Stimulated activated effector memory CD8-positive, alpha-beta T cell treated with anti-CD3 and anti-CD28 coated beads, Interleukin-12 subunit alpha, Interleukin-12 subunit beta, amount 100 ng/mL, for 72 hours (primary cell): ENCODE measurements at regions not wholly inside any gene's neighbourhood (a gene's known extent, or its start where the extent isn't known, plus 50 kb on each side); places are given as distances from the start of the nearest gene placed in this dataset.

Experiments
- ATAC-seq: fragments of 150-1000 bp; cut with Tn5 transposase; 2 replicates; pipeline ENCODE4 v1.10.0; 2021
- DNase-seq, 2 donors: peaks; one replicate each; pipeline ENCODE4 v3.0.0; 2021 to 2022; ENCODE audit warnings: low spot score in 2 of 2
- H3K27ac Mint-ChIP-seq: one replicate; pipeline ENCODE4 v1.8.0; 2022; ENCODE audit warnings: mild to moderate bottlenecking, mixed read lengths
- H3K36me3 Mint-ChIP-seq: one replicate; pipeline ENCODE4 v1.8.0; 2022; ENCODE audit warnings: mild to moderate bottlenecking, mixed read lengths
- H3K4me1 Mint-ChIP-seq: one replicate; pipeline ENCODE4 v1.8.0; 2022; ENCODE audit warnings: mixed read lengths
- H3K4me3 Mint-ChIP-seq: one replicate; pipeline ENCODE4 v1.8.0; 2022; ENCODE audit warnings: mild to moderate bottlenecking, mixed read lengths
- H3K9me3 Mint-ChIP-seq: one replicate; pipeline ENCODE4 v1.8.0; 2022; ENCODE audit warnings: mixed read lengths

DNA sequence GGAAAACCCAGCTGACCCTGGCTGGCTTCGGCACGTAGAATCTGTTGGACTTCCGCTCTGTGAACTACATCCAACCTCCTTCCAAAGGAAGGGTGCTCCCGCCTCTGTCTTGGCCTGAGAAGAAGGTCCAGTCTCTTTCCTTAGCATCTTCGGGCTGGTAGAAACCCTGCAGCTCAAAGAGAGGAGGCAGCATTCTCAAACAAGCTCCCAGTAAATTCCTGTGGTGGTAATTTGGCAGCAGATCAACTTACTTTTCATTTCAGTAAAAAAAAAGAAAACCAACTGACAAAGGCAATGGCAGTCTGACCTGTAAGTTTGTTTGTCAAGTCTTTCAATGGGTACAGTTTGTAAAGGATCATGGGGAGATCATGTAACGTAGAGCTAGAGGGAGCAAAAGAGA is 176.7 kb downstream of the MED10 start:
- Mint-ChIP-seq H3K4me1 (peaks cover 6% of the 10 kb centered on the region), H3K9me3 (no peaks in the 10 kb centered on the region), H3K27ac (no peak overlapping the region), H3K36me3 (no peaks in the 10 kb centered on the region), H3K4me3 (no peak overlapping the region)
- DNase-seq (no peak), ATAC-seq (no peak)

- H3K27ac Mint-ChIP-seq, result no peak overlapping the region
- no peak for DNase-seq
- H3K4me1 Mint-ChIP-seq, result peaks cover 6% of the 10 kb centered on the region
- no peaks in the 10 kb centered on the region for H3K9me3 Mint-ChIP-seq
- H3K36me3 Mint-ChIP-seq, result no peaks in the 10 kb centered on the region
- H3K4me3 Mint-ChIP-seq, result no peak overlapping the region
- ATAC-seq, result no peak
These were observed 179.8 kb downstream of the MED10 start for GRCh38 chr5:6198531-6198930.

- no peak for DNase-seq
- Mint-ChIP-seq H3K9me3 (no peaks in the 10 kb centered on the region), H3K4me3 (no peak overlapping the region), H3K4me1 (peaks cover 6% of the 10 kb centered on the region), H3K27ac (no peak overlapping the region), H3K36me3 (no peaks in the 10 kb centered on the region)
- ATAC-seq, result no peak
These were observed 180.9 kb downstream of the MED10 start for GRCh38 chr5:6197427-6197826.

DNA sequence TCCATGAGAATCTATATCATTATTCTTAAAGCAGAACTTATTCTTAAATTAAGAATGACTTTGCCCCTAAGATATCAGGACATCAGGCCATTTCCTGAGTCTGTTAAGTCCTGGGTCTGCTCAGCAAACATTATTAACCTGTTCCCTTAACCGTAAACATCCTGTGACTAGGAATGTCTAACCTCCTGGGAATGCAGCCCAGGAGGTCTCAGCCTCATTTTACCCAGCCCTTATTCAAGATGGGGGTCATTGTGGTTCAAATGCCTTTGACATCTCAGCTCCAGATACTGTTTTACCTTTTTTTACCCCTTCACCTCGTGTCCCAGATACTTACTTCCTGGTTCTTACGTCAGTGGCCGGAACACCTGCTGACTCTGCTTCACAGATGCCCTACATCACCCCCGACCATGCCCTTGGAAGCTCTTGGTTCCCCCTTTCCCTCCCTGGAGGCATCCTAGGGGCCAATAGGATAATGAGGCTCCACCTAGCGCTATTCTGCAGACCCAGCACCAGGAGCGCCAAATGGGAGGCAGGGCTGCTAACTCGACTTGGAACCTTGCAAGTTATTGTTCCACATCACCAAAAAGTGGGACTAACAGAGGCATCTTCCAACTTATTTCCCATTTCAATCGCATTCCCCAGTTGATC is 182.5 kb downstream of the MED10 start:
- H3K27ac Mint-ChIP-seq, result no peak overlapping the region
- no peaks in the 10 kb centered on the region for H3K36me3 Mint-ChIP-seq
- no peaks in the 10 kb centered on the region for H3K9me3 Mint-ChIP-seq
- H3K4me1 Mint-ChIP-seq, result peaks cover 6% of the 10 kb centered on the region
- H3K4me3 Mint-ChIP-seq, result no peak overlapping the region
- no peak for ATAC-seq
- no peak for DNase-seq

DNA sequence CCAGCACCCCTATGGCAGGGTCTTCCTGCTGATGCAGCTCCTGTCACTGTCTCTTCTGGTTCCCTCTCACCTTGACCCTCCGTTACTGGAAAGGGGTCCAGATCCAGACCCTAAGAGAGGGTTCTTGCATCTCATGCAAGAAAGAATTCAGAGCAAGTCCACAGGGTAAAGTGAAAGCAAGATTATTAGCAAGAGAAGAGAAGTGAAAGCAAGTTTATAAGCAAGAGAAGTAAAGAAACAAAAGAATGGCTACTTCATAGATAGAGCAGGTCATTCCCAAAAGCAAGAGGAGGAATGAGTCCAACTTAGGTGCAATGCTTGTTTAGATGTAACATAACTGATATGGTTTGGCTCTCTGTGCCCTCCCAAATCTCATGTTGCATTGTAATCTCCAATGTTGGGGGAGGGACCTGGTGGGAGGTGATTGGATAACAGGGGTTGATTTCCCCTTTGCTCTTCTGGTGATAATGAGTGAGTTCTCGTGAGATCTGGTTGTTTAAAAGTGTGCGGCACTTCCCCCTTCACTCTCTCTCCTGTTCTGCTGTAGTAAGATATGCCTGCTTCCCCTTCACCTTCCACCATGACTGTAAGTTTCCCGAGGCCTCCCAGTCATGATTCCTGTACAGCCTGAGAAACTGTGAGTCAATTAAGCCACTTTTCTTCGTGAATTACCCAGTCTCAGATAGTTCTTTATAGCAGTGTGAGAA is 183.3 kb downstream of the MED10 start:
- ATAC-seq (no peak), DNase-seq (no peak)
- Mint-ChIP-seq H3K4me1 (peaks cover 6% of the 10 kb centered on the region), H3K9me3 (no peaks in the 10 kb centered on the region), H3K27ac (no peak overlapping the region), H3K4me3 (no peak overlapping the region), H3K36me3 (no peaks in the 10 kb centered on the region)

- H3K9me3 Mint-ChIP-seq, result no peaks in the 10 kb centered on the region
- ATAC-seq (no peak), DNase-seq (no peak)
- H3K27ac Mint-ChIP-seq, result no peak overlapping the region
- H3K36me3 Mint-ChIP-seq, result no peaks in the 10 kb centered on the region
- H3K4me3 Mint-ChIP-seq, result no peak overlapping the region
- H3K4me1 Mint-ChIP-seq, result peaks cover 6% of the 10 kb centered on the region
These were observed 184.0 kb downstream of the MED10 start for GRCh38 chr5:6194261-6194875.

GRCh38 chr5:6193310-6193709 is 185.0 kb downstream of the MED10 start:
- H3K27ac Mint-ChIP-seq, result no peak overlapping the region
- H3K36me3 Mint-ChIP-seq, result no peaks in the 10 kb centered on the region
- DNase-seq, result no peak

DNA sequence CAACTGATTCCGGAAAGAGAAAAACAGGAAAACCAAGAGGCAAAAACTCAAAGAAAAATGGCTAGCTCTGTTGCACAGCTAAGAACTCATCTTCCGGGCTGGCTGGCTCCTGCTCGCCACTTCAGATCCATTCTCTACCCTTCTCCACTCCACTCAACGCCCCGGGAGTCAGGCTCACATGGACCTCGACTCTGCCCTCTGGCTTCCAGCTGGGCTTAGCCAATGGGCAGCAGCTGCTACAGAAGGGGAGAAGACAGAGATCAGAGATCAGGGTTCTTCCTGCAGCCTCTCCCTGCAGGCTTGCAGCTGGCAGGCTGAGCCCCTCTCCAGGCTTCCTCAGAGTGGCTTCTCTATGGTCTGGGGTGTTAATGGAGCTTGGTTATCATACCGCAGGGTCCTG is 187.5 kb downstream of the MED10 start:
- Mint-ChIP-seq H3K27ac (no peak overlapping the region), H3K9me3 (no peaks in the 10 kb centered on the region), H3K4me3 (no peak overlapping the region), H3K4me1 (no peaks in the 10 kb centered on the region), H3K36me3 (no peaks in the 10 kb centered on the region)
- no peak for ATAC-seq
- no peak for DNase-seq

More at GRCh38 chr5:6193310-6193709, 185.0 kb downstream of the MED10 start:
- no peaks in the 10 kb centered on the region for H3K9me3 Mint-ChIP-seq
- peaks cover 6% of the 10 kb centered on the region for H3K4me1 Mint-ChIP-seq
- ATAC-seq, result no peak
- H3K4me3 Mint-ChIP-seq, result no peak overlapping the region

DNA sequence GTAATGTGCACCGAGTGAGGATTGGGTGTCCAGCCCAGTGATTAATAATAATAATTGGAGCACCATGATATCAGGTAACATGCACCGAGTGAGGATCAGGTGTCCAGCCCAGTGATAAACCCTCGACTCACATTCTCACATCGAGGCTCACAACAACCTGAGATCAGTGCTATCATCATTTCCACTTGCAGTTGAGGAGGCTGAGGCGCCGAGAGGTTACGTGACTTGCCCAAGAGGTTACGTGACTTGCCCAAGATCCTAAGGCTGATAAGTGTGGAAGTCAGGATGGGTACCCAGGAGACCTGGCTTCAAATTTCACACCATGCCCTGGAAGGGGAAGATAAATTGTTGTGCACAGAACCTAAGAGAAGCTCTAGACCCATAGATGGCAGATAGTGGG is 189.4 kb downstream of the MED10 start:
- H3K4me1 Mint-ChIP-seq, result no peaks in the 10 kb centered on the region
- H3K4me3 Mint-ChIP-seq, result no peak overlapping the region
- no peaks in the 10 kb centered on the region for H3K9me3 Mint-ChIP-seq
- H3K27ac Mint-ChIP-seq, result no peak overlapping the region
- H3K36me3 Mint-ChIP-seq, result no peaks in the 10 kb centered on the region
- no peak for ATAC-seq
- DNase-seq, result no peak

DNA sequence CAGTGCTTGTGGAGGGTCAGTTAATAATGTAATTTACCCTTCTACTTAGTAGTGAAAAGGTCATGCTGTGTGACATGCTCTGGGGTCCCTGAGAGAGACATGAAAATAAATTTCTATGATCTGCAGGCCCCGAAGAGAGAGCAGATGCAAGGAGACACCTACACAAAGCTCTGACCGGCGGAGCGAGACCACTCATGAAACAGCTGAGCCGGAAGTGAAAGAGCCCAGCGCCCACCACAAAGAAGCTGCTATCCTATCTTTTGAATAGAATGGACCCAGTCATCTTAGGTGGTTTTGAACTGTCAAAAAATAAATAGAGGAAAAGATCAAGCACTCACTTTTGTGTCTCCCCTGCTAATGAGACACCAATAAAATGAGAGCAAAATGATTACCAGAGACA is 190.0 kb downstream of the MED10 start:
- DNase-seq (no peak), ATAC-seq (no peak)
- Mint-ChIP-seq H3K9me3 (no peaks in the 10 kb centered on the region), H3K27ac (no peak overlapping the region), H3K4me1 (no peaks in the 10 kb centered on the region), H3K36me3 (no peaks in the 10 kb centered on the region), H3K4me3 (no peak overlapping the region)

- Mint-ChIP-seq H3K27ac (no peak overlapping the region), H3K4me1 (no peaks in the 10 kb centered on the region), H3K9me3 (no peaks in the 10 kb centered on the region), H3K36me3 (no peaks in the 10 kb centered on the region), H3K4me3 (no peak overlapping the region)
- ATAC-seq (no peak), DNase-seq (no peak)
These were observed 190.8 kb downstream of the MED10 start for GRCh38 chr5:6187501-6187900.

GRCh38 chr5:6185574-6185973 is 192.8 kb downstream of the MED10 start:
- Mint-ChIP-seq H3K4me1 (no peaks in the 10 kb centered on the region), H3K4me3 (no peak overlapping the region), H3K36me3 (no peaks in the 10 kb centered on the region), H3K27ac (no peak overlapping the region), H3K9me3 (peaks cover 3% of the 10 kb centered on the region)
- no peak for DNase-seq
- ATAC-seq, result no peak

DNA sequence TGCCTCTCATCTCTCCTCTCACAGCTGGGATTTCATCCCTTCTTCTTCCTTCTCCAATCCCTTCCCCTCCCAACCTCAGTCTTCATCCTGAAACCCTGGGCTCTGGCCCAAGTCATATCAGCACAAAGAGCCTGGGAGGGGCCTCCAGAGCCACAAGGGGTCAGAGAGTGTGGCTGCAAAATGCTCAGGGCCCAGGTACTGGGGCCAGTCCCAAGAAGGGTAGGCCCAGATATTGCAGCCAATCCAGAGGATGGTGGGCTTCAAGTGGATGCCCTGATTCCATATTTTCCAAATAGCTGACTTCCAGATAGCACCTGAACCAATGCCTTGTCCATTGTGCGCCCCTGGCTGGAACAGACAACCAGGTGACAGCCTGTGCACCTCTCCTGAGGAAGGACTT is 193.9 kb downstream of the MED10 start:
- Mint-ChIP-seq H3K4me1 (no peaks in the 10 kb centered on the region), H3K36me3 (no peaks in the 10 kb centered on the region), H3K9me3 (peaks cover 3% of the 10 kb centered on the region), H3K4me3 (no peak overlapping the region), H3K27ac (no peak overlapping the region)
- ATAC-seq (no peak), DNase-seq (no peak)

- ATAC-seq, result no peak
- no peaks in the 10 kb centered on the region for H3K36me3 Mint-ChIP-seq
- H3K27ac Mint-ChIP-seq, result no peak overlapping the region
- H3K9me3 Mint-ChIP-seq, result peaks cover 3% of the 10 kb centered on the region
- DNase-seq, result no peak
- H3K4me3 Mint-ChIP-seq, result no peak overlapping the region
- no peaks in the 10 kb centered on the region for H3K4me1 Mint-ChIP-seq
These were observed 194.7 kb downstream of the MED10 start for GRCh38 chr5:6183391-6184390.

- no peak for DNase-seq
- H3K9me3 Mint-ChIP-seq, result peaks cover 3% of the 10 kb centered on the region
- no peak overlapping the region for H3K27ac Mint-ChIP-seq
- no peak overlapping the region for H3K4me3 Mint-ChIP-seq
- ATAC-seq, result no peak
- H3K36me3 Mint-ChIP-seq, result no peaks in the 10 kb centered on the region
- H3K4me1 Mint-ChIP-seq, result no peaks in the 10 kb centered on the region
These were observed 196.0 kb downstream of the MED10 start for GRCh38 chr5:6182271-6182815.
